ENCODE measurements at regions not wholly inside any gene's neighbourhood (a gene's known extent, or its start where the extent isn't known, plus 50 kb on each side); places are given as distances from the start of the nearest gene placed in this dataset.
"Not testable (repeated sequence)": the region's sequence is repeated elsewhere in the genome, so short reads cannot be mapped to it uniquely, and the experiment has no call there.

DNA sequence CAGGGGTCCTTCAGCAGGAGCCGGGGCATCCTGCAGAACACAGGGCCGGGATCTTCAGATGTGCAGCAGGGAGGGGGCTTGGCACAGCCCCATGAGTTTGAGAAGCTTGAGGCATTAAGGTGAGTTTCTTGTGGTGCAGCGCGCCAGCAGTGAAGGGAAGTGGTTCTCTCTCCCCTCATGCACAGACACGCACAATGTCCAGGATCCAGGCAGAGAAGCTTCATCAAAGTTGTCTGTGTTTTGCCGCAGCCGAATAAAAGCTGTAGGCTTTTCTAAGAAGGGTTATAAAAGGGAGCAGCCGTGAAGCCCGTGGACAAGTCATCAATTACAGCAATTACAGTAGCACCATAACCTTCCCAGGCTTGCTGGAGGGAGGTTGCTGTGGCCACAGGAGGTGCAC is 491.0 kb upstream of the CDH4 start:
- no peak for DNase-seq (ENCODE audit: low spot score)

DNA sequence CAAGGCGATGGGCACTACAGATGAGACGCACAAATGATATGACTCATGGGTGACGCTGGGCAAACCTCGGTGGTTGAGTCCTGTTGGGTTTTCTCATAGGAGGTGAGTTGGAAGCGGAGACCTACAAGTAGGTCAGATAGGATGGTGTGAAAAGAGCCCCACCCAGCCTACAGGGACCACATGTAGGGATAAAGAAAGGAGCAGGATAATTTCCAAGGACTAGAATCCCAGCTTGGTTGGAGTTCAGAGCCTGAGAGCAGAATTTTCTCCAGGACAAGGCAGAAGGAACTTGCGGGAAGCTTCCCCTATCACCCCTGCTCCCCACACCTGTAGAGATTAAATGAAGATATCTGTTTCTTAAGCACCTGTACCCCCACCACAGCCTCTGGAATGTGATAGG is 489.7 kb upstream of the CDH4 start:
- DNase-seq (ENCODE audit: low spot score), result no peak

DNA sequence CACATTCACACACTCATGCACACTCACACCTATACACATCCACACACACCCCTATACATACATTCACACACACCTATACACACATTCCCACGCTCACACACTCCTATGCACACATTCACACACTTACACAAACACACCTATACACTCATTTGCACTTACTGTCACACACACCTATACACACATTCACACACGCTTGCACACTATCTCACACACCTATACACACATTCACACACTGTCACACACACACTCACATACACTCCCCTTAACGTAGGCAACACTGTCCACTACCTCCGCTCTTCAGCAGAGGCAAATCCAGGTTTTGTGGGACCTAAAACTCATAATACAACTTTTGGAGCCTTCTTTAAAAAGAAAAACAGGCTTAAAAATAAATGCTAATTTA is 487.7 kb upstream of the CDH4 start:
- no peak for DNase-seq (ENCODE audit: low spot score)

DNA sequence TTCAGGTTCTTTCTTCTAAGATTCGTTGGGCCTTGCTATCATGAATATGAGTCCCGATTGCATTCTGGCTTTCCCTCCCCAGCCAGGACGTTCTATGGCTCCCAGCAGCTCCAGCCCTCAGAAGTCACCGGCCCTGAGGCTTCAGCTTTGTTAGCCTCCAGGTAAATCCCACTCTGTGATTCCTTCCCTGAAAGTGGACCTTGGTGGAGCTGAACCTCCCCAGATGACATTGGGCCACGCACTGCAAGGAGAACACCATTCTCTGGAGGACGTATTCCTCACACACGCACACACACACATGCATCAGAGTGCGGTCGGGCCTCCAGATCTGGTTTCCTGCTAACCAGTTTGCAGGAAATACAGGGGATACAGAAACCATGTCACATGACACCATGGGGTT is 487.3 kb upstream of the CDH4 start:
- no peak for DNase-seq (ENCODE audit: low spot score)

DNA sequence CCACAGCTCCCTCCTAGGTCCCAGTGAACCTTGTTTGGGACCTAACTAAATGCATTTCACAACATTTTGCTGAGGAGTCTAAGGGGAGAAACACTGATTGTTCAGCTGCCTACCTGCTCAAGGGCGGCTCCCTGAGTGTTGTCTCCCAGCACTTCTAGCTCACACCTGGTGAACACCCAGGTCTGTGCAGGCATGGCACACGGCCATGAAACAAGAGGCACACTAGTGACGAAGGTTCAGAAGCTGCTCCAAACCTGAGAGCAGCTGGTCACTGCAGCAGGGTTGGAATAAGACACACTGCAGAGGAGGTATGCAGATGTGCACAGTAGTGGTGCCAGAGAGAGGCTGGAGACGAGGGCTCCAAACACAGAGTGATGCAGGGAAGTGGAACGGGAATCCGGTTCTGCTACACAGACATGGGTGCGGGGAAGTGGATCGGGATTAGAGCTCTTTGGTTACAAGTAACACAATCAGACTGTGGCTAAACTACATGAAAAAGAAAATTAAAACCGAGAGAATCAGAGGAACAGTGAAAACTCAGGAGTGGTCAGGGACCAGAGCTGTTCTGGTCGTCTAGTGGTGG is 486.1 kb upstream of the CDH4 start:
- DNase-seq (ENCODE audit: low spot score), result no peak

DNA sequence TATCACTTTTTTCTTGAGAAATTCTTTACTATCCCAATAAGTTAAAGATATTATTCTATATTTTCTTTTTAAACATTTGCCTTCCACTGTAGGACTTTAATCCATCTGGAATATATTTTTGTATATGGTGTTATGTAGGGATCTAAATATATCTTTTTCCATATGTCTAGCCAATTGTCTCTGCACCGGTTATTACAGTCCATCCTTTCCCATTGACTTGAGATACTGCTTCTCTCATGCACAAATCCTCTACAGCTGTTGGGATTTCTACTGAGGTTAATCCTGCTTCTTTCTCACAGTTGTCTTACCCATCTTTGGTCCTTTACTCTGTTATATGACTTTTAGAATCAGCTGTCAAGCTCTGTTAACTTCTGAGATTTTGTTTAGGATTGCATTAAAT is 483.8 kb upstream of the CDH4 start:
- no peak for DNase-seq (ENCODE audit: low spot score)

DNA sequence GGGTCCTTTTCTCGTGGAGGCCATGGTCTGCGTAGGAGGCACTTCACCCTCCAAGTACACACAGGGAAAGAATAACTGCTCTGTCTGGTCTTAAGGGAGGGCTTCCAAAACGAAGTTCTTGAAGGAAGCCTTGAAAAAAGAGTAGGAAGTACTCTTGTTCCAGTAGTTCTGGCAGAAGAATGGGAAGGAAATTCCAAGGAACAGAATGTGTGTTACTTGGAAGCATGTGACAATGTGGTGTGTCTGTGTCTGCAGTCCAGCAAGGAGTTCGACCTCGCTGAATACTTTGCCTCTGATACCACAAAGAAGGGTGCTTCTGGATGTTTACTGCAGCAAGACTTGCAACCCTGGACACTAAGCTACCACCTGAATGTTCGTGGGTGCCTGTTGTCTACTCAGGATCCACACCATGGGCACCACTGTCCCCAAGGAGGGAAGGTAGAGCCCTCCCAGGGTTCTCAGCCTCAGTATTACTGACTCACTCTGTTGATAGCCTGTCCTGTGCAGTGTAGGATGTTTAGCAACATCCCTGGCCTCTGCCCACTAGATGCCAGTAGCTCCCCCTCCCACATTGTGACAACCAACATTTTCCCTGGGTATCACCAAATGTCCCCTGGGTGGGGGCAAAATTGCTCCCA is 471.6 kb upstream of the CDH4 start:
- no peak for DNase-seq (ENCODE audit: low spot score)

DNA sequence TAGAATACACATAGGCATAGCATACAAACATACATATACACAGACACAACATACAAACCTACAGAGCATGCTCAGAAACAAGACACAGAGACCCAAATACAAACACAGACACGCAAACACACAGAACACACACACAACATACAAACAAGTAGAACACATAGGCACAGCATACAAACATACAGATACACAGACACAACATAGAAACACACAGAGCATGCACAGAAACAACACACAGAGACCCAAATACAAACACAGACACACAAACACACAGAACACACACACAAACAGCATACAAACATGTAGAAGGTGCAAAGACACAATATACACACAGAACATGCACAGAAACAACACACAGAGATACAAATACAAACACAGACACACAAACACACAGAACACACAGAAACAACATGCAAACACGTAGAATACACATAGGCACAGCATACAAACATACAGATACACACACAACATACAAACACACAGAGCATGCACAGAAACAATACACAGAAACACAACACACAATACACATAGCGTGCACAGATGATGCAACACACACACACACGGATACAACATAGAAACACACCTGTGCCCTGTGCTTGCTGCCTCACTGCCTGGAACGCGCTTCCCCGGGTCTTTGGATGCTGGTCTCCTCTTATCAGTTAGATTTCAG is 469.0 kb upstream of the CDH4 start:
- DNase-seq (ENCODE audit: low spot score), result no peak

DNA sequence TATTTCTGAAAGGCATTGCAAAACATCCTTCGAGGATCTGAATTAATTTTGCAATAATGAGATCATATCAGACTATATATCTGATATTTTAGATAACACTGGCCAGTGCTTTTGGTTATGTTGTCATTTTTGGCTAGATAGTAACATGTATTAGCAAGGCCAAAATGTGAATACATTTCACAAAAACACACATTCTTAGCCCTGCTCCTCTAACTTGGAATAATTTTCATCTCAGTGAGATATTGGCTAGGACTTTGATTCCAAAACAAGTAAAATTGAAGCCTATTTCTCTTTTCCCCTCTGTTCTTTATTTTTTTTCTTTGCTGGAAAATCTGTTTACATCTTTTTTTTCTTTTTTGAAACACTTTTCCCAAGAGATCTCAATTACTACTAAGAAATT is 466.8 kb upstream of the CDH4 start:
- DNase-seq (ENCODE audit: low spot score), result no peak

DNA sequence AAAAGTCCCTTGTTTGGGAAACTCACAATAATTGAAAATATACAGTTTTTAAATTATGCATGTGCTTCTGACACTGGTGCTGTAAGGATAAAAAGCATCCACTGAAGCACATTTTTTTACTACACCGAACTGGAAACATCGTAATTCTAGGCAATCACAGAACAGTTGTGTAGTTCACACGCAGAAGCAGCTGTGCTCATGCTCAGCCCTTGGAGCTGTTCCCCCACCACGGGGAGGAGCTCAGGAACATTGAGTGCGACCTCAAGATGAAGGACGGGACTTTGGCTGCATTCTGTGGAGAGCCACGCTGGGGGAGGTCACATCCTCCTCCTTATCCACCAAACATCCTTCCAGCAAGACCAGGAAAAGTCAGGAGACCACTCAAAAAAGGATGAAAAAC is 466.3 kb upstream of the CDH4 start:
- DNase-seq (ENCODE audit: low spot score), result no peak

DNA sequence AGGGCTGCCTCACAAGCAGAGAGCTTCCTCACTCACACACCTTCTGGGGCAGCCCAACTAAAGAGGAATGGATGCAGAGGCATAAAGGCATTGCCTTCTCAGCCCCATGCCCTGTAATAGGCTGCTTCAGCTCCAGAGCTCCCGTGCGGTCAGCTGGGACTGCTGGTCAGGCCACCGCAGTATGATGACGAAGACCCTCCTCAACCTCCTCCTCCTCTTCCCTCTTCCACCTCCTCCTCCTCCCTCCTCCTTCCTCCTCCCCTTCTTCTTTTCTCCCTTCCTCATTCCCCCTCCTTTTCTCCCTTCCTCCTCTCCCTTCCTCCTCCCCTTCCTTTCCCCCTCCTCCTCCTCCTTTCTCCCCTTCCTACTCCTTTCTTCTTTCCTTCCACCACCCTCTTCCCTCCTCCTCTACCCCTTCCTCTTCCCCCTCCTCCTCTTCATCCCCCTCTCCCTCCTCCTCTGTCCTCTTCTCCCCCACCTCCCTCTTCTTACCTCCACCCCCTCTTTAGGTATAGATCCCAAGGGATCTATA is 465.3 kb upstream of the CDH4 start:
- no peak for DNase-seq (ENCODE audit: low spot score)

DNA sequence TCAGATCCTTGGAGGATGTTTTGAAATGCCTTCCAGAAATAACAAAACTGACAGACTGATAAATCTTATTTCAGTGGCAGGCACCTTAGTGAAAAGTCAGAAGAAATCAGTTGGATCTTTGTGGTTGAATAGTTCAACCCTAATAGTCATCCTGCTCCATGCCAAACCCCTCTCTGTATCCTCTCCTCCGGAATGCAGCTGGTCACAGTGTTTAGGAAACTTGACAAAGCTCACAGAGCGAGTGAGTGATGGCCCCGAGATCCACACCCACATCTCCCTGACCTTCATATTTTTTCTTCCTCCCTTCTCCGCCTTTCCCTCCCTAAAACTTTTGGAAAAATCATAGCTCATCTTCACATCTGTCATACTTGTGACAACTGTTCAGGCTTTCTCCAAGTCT is 464.8 kb upstream of the CDH4 start:
- DNase-seq (ENCODE audit: low spot score), result no peak

DNA sequence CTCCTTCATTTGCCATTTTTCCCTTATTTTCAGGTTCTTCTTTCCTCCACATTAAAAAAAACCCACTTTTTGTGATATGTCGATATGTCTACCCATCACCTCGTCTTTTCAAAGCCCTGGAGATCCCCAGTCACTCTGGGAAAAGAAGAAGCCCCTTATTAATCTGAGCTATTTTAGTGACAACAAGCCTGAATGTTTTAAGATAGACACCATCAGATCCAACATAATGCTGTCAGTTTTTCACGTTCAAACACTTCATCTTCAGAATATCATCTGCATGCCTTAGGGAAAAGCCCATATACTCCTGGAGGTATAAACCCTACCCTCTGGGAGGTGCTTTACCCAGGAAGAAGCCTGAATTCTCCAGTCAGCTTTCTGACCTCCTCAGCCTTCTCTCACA is 464.0 kb upstream of the CDH4 start:
- no peak for DNase-seq (ENCODE audit: low spot score)

DNA sequence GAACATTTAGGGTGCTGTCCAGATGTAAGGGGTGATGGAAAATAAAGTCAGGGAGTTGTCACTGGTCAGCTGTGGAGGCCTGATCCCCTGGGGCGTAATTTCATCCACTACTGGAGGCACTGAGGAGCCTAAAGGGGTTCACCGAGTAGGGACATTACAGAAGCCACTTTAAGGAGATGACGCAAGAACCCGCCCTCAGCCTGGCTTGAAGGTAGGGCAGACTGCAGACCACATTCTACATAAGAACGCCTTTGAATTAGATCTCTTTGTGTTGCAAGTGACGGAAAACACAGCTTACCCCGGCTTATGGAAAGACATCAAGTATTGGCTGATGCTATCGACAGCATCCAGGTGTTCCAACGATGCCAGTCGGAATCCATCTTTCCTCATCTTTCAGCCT is 462.7 kb upstream of the CDH4 start:
- no peak for DNase-seq (ENCODE audit: low spot score)

DNA sequence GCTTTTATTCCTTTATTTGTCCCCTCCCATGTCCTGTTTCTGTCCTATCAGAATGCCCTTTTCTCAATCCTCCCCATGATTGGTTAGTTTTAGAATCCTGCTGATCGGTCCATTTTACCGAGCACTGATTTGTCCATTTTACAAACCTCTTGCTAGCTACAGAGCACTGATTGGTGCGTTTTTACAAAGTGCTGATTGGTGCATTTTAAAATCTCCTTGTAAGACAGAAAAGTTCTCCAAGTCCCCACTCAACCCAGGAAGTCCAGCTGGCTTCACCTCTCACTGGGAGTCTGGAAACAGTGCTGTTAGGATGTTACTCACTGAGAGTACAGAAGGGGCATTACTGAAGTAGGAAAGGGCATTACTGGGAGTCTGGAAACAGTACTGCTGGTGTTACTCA is 461.7 kb upstream of the CDH4 start:
- not testable (repeated sequence) for DNase-seq (ENCODE audit: low spot score)

DNA sequence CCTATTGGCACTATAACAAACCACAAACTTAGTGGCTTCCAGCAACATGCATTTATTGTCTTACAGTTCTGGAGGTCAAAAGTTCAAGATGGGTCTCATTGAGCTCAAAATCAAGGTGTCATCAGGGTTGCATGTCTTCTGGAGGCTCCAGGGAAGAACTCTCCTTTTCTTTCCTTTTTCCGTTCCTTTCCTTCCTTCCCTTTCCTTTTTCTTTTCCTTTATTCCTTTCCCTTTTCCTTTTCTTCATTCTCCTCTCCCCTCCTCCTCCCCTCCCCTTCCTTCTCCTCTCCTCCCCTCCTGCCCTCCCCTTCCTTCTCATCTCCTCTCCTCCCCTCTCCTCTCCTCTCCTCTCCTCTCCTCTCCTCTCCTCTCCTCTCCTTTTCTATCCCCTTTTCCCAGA is 460.2 kb upstream of the CDH4 start:
- DNase-seq (ENCODE audit: low spot score), result no peak

DNA sequence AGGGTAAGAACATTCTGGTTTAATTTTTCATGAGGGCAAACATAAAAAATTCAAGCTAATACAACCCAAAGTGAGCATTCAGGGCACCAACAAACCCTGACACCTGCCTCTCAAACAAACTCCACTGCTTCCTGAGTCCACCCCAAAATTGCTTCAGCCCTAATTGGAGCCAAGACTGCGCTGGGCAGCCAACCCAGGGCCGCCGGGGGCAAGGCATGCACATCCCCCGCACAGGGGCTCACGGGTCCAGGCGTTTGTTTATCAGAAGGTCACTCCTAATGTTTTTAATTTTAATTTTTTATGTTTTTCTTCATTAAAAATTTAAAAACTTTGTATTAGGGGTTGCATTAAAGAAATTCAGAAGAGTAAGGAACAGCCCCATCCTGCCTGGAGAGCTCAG is 459.1 kb upstream of the CDH4 start:
- no peak for DNase-seq (ENCODE audit: low spot score)

DNA sequence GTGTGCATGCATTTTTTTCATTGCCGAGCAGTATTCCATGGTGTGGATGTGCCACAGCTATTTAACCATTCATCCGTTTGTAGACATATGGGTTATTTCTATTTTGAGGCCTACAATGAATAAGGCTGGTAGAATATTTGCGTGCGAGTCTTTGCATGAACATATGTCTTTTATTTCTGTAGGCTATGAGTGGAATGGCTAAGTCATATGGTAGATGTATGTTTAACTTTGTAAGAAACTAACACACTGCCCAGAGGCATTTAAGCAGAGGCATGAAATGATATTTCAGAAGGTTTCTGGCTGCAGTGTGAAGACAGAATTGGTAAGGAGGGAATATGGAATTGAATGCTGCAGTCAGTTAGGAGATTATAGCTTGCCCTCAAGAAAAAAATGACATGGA is 457.4 kb upstream of the CDH4 start:
- no peak for DNase-seq (ENCODE audit: low spot score)

DNA sequence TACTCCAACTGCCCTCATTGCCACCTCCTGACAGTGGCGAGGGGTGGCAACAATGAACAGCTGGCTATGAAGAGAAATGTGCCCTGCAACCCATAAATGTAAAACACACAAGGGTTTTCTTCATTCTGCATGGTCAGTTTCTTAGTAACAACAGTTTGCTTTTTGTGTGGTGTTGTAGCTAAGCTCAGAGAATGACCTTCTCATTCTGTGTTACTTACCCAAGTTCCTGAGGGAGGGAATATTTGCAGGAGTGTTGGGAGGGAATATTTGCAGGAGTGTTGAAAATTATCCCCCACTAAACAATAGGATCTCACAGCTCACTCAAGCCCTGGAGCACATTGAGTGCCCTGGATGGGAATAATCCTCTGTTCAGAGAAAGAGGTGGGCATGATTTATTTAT is 456.4 kb upstream of the CDH4 start:
- DNase-seq (ENCODE audit: low spot score), result no peak

DNA sequence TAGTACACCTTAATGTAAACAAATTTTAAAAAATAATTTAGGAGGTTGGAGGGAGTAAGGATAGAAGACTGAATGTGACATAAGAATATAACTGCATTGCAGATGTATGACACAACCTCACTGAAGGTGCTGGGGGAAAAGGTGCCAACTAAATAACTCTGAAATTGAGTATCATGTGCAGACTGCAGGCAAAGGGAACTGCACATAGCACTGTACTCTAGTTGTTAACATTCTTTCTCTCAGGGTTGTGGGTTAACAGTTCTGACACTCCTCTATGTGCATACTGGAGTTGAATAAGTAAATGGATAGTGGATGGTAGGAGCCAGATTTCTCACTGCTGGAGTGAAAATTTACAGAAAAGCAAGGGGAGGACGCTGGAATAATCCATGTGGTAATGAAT is 451.9 kb upstream of the CDH4 start:
- DNase-seq (ENCODE audit: low spot score), result no peak

DNA sequence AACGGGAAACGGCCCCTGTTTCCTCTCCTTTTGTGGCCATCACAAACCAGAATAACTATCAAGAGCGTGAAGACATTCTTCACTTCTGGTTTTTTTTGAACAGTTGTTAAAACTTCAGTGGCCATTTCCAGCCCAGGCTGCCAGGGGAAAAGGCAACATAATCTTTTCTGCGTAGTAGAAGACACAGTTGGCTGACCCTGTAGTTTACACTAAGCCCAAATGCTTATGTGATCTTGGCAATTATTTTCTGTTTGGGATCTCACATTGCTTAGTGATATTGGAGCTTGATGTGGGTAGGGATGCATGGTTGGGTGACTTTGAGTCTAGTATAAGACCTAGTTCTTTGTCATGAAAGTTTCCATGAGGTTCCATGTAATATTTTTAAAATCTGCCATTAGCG is 449.4 kb upstream of the CDH4 start:
- no peak for DNase-seq (ENCODE audit: low spot score)

DNA sequence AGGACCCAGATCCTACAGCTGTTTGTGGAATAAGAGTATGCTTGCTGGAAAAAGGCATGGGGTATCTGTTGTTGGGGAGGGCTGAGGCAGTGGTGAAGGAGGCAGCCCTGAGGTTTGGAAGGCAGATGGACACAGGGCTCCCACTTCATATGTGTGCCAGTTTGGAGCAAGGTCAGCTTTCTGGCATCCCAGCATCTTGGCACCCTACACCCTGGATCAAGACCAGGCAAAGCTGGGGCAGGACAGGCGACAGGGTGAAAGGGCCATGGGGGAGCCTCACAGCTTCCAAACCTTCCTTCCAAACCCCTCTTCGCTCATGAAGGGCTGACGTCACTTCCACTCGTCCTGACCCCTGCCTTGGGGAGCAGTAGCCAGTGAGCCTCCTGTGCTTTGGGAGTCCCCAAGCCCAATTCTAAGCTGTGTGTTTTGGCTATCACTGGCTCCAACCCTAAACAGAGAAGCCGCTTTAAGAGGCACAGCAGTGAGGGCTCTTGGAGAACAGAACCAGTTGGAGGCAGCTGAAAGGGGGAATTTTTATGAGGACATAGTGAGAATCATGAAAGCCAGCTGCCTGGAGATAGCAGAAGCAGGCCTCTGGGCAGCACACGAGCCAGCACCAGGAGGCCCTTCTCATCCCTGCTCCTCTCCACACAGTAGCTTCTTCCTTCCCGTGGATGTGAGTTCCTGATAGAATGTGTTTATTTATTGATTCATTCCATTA is 448.6 kb upstream of the CDH4 start:
- DNase-seq (ENCODE audit: low spot score), result no peak
